ENCODE measurements at regions not wholly inside any gene's neighbourhood (a gene's known extent, or its start where the extent isn't known, plus 50 kb on each side); places are given as distances from the start of the nearest gene placed in this dataset.
"Not testable (repeated sequence)": the region's sequence is repeated elsewhere in the genome, so short reads cannot be mapped to it uniquely, and the experiment has no call there.

DNA sequence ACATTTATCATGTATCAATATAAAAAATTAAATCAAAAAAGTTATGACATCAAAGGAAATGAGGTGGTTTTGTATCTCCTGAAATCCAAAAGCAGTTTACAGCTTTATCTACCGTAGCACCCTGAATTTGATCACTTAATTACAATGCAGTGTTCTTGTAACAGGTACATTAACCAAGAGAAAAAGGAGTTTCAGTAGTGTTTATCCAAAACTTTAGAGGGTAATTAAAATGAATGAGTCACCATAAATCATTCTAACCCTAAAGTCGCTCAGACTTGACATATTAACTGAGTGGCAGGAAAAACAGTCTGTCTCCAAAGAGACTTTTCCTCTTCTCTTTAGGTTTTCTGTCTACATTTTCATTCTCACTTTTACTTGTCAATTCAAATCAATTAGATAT lies 907.6 kb upstream of the EPHA5 start:
- DNase-seq = no peak

DNA sequence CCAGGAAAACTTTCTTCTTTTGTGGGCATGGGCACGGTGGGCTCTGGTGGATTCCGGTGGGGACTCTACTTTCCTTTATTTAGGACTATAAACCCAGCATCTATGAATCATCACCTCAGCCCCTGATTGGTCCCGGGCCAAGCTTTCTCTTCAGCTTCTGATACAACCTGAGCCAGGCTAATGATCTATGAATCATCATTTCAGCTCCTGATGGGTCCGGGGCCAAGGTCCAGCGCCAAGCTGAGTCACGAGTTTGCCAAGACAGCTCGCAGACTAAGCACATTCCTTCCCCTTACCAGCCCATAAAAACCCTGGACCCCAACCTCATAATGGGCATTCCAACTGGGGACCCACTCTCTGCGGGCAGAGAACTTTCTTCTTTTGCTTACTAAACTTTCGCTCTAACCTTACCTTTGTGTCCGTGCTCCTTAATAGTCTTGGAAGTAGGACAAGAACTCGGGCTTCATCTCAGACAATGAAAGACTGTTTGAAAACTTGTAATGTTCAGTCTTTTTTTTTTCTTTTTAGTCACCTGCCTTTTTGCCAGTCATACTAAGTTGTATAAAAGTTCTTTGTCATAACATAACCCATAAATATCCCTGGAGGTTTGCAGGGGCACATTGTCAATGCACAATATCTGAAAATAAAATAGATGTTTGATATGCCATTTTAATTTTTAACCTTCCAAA lies 904.9 kb upstream of the EPHA5 start:
- no peak for DNase-seq

DNA sequence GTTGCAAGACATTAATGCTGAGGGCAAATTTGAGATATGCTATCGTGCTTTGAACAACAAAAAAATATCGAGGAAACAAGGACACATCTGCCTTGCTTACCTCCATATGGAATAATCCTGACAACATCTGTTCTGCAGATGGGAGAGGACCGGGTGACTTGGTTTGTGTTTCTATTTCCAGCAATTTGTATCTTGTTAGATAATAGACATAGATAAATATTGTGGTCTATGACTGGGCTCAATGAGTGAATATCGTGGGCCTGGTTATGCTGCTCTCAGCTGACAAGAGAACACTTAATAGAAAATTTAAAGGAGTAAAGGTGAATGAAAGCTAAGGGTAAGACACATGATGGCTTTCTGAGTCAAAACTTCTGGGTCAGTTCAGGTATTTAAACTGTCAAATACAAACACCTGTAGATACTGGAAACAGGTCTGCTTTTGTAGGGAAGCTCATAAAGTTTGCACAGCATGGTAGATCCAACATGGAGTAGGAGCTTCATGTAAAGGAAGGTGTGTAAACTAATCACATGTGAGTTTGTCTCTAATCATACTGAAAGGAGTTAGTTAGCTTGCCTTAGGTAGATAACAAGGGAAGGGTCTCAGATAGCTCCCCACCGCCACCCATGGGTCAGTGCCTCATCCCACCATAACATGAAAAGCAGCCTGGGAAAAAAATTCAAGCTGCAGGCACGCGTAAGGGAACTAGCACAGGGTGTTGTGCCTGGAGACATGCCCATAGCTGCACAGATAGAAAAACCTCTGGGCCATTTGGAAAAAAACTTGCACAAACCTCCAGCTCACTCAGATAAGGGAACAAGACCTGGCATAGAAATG lies 904.1 kb upstream of the EPHA5 start:
- DNase-seq = no peak

DNA sequence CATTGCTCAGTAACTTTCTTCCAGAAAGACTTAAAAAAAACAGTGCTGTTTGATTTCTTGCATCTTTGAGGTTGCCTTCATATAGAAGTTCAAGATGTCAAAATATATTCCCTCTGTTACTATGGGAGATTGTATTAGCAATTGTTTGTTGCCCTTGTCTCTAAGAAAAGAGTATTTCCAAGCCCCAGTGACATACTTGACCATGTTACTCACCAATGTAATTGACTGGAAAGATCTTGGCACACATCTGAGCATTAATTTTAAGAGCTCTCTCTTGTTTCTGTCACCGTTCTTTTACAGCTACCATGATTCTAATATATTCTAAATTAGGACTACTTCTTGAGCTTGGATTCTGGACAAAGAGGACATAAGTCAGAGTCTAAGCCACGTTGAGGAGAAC lies 902.7 kb upstream of the EPHA5 start:
- DNase-seq = no peak

DNA sequence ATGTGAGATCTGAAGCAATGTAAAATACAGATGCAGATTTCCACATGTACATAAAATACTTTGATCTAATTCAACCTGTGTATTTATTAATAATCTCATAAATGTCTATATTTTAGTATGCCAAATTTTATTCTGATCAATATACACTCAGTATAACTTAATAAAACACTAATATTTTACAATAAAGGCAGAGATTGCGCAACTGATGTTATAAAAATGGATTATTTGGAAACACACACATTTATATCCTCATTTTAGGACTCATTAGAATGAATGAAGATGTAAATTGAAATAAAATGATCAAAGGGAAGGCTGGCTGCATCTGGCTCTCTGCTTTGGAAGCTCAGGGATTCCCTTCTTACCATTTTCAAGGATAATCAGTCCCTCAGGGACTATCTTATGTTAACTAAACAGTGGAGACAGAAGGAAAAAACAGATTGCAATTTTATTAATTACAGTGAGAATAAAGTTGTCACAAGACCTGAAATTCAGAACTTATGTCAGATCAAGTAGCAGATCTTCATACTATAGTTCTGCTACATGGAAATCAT lies 900.9 kb upstream of the EPHA5 start:
- DNase-seq = no peak

DNA sequence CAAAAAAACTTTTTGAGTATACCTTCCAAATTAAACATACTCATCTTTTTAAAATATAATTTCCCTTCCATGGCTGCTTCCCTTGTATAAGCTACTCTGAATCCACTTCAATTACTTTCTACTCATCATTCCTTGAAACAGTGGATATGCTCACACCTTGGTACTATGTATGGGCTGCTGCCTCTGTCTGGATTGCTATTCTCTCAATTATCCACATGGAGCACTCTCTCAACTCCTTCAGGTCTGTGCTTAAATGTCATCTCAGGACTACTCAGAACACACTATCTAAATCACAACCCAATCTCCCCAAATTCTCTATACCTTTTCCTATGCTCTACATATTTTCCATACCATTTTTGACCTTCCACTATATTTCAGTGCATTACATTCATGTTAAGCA lies 898.9 kb upstream of the EPHA5 start:
- DNase-seq = no peak

DNA sequence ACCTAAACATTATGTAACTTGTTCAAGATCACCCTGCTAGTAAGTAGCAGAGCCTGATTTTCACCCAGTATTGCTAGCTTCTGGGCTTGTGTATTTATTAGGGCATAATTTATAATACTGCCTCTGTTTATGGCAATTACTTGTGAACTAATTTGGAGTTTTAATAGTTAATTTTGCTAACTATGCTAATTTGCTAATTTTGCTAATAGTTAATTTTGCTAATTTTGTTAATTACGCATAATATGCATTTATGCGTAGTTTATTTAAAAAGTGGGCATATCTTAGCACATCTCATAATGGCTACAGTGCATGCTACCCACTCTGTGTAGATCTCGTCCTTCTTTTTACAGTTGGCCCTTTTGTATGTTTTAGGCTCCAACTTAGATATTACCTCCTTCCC lies 898.1 kb upstream of the EPHA5 start:
- no peak for DNase-seq

DNA sequence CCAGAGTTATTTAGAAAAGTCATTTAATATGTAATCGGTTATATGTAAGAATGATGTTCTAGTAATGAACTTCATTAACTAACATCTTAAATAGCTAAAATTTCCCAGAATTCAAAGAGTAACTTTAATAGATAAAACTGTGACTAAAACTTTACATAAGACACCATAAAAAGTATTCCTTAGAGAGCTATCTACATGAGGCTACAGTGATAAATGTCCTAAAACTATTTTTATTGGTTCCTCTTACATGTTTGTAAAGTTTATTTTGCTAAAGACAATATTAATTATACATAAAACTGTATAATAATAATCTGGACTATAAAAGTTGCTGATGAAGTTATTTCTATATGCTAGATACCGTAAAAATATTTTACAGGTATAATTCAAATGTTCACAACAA lies 897.7 kb upstream of the EPHA5 start:
- DNase-seq = no peak

DNA sequence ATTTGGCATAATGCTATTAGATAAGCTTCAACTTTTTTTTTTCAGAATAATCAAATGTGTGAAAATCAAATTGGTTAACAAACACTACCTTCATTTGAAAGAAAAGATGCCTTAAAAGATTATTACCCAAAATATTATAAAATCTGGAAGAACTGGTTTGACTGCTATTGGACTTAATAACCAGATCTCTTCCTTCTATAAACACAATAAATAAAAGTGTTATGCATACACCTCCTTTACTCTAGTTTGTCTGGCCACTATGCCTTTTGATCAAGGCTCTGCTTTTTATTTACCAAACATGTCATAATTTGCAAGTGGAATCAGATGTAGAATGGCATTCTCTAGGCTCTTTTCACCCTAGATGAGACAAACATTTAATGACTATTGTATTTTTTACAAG lies 897.3 kb upstream of the EPHA5 start:
- DNase-seq = no peak

DNA sequence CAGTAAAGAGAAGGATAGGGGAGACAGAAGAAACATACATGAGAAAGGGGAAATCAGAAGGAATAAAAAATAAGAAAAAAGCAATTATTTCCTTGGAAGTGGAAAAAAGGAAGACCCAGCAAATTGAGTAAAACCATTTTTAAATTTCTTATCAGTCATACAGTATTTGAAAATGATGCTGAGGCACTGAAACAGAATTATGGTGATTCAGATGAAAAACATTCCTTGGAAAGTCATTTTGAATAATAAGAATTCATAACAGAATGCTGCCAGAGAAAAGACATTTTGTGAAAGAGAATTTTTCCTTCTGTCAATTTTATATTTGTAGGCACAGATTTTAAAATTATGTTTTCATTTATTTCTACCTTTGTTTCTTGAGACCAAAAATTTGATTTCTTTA lies 895.5 kb upstream of the EPHA5 start:
- no peak for DNase-seq

DNA sequence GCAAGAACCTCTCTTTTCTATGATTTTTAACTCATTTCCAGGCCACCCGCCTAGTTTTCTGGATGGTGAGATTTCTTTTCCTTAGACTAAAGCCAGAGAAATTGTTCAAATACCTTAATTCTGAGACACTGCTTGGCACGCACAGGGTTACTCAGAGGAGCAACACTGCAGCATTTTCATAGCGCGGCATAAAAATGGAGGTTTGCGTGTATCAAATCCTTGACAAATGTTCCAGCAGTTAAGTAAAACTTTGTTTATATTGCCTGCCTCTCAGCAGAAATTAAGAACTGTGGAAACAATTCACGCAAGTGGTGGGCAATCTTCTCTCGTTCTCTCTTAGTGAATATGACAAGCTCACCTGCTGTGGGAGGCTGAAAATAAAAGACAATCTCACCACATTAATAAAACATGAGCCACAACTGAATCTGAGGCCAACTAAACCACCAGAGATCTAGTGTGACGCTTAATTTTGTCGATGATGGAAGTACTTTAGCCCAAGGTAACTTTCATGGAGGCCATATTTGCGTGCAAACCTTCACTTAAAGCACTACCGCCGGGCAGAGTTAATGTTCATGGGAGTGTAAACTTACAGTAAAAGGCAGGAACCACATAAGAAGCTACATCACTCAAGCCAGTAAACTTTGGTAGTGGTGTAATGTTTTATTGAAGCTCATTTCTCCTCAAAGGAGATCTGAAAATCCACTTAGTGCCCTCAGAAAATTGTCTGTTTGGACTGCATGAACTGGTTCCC lies 894.8 kb upstream of the EPHA5 start:
- no peak for DNase-seq

DNA sequence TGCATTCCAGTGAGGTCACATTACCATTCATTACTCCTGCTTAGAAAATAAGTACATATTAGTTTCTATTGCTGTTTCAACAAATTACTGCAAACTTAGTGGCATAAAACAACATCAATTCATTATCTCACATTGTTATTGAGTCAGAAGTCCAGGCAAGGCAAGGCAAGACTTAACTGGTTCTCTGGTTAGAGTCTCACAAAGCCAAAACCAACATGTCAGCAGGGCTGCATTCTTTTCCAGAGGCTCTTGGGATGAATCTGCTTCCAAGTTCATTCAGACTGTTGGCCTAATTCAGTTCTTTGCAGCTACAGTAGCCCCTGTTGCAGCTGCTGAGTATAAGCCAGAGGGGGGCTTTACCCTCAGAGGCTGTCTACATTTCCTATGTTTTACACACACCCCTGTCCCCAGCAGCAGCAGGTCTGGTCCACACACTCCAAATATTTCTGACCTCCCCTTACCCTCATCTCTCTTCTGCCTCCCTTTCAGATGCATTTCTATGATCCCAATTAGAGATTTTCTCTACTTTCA lies 892.1 kb upstream of the EPHA5 start:
- DNase-seq = no peak

DNA sequence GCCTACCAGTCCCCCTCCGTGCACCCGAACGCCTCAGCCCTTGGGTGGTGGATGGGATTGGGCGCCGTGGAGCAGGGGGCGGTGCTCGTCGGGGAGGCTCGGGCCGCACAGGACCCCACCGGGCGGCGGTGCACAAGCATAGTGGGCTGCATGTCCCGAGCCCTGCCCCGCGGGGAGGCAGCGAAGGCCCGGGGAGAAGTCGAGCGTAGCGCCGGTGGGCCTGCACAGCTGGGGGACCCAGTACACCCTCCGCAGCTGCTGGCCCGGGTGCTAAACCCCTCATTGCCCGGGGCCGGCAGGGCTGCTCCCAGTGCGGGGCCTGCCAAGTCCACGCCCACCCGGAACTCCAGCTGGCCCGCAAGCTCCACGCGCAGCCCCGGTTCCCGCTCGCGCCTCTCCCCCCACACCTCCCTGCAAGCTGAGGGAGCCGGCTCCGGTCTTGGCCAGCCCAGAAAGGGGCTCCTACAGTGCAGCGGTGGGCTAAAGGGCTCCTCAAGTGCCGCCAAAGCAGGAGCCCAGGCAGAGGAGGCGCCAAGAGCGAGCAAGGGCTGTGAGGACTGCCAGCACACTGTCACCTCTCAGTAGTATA lies 891.3 kb upstream of the EPHA5 start:
- DNase-seq = not testable (repeated sequence)

DNA sequence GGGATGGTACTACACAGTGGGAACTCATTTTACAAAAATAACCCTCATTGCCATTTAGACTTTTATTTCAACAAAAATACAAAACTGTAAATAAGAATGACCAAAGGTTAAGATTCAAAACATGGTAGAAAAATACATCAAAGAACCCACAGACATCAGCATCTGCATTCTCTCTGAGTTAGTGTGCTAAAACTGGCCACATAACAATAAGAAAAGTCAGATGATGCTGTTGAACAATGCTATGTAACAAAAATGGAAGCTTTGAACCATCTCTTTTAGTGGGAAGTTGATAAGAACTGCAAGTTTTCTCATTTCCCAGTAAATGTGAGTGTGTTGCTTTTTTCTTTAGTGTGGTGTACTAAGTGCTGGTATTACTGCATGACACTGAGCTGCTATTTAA lies 888.4 kb upstream of the EPHA5 start:
- no peak for DNase-seq

DNA sequence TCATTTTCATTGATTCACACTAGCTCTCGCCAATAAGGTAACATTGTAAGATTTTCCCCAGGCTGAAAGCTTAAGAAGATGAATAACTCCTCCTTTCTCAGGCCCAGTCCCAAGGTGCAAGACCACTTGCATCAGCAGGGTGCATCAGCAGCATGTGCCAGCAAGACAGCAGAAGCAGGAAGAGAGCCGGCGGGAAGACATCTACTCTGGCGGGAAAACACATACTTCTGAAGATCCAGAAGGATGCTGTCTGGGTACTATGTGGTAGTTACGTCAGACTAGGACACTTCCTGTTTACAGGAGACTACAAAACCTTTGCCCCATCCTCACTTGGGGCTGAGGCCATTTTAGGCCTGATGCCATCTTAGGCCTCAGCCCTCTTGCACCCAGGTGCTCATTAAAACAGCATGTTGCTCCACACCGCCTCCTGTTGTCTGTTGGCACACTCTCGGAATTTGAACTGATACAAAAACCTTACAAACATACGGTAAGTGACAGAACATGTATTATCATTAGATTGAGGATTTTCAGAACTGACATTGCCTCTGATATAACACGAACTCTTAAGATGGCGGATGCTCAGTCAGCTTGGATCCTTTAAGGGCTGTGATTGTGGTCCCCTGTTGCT lies 886.5 kb upstream of the EPHA5 start:
- no peak for DNase-seq

DNA sequence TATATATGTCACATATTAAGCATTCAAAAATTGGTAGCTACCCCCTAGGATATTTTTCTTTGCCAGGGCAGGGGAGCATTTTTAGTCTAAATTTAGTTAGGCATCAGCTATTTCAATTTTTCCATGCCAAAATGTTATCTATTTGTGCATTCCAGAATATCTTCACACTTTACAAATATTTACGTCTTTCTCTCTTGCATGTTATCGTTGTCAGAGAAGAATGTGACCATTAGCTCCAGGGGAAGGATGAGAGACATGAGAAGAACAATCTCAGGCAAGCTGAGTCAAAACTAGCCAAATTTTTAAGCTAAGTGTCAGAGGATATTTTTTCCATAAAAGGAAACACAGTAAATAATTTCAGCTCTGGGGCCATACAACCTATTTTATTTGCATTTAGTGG lies 885.0 kb upstream of the EPHA5 start:
- no peak for DNase-seq

DNA sequence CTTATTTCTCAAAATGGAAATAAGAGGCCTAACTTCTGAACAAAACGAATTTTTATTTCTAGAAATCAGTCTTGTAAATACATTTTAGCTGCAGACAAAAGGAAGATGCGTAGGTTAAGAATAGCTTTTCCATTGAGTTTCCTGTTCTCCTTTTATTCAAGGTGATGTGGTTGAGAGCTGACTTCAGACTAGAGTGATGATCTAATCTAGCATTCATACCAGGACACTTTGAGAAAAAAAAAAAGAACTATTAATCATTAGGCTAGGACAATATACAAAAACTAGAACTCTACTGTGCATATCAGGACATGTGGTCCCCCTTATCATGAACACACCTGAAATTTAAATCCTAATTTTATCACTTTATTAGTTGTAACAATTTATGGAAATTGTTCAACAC lies 884.5 kb upstream of the EPHA5 start:
- no peak for DNase-seq

DNA sequence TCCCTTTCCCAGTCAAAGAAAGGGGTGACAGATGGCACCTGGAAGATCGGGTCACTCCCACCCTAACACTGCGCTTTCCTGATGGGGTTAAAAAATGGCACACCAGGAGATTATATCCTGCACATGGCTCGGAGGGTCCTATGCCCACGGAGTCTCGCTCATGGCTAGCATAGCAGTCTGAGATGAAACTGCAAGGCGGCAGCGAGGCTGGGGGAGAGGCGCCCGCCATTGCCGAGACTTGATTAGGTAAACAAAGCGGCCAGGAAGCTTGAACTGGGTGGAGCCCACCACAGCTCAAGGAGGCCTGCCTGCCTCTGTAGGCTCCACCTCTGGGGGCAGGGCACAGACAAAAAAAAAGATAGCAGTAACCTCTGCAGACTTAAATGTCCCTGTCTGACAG lies 875.0 kb upstream of the EPHA5 start:
- DNase-seq = not testable (repeated sequence)

DNA sequence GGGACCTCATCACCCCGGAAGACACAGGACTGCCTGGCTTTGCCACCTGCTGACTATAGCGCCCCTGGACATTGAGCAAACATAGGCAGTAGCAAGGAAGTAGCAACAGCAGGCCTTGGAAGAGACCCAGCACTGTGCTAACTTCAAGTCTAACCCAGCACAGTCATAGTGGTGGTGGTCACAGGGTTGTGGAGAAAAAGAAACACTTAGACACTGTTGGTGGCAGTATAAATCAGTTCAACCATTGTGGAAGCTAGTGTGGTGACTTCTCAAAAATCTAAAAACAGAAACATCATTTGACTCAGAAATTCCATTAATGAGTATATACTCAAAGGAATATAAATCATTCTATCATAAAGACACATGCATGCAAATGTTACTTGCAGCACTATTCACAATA lies 874.0 kb upstream of the EPHA5 start:
- no peak for DNase-seq

DNA sequence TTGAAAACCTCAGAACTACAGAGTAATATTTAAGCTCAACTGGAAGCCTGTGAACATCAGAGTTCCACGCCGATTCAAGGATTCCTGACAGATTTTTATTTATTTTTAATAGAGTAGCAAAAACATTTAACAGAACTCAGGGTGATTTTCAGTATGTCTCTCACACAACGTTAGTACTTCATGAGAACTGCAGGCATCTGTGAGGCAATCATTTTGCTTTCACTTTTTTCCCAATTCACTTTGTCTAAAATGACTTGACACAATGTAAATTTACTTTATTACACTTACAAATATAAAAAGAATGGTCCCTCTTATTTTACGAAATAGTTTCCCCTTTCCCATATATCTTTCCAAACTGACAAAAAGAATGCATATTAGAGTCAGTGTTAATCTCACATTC lies 869.5 kb upstream of the EPHA5 start:
- no peak for DNase-seq

DNA sequence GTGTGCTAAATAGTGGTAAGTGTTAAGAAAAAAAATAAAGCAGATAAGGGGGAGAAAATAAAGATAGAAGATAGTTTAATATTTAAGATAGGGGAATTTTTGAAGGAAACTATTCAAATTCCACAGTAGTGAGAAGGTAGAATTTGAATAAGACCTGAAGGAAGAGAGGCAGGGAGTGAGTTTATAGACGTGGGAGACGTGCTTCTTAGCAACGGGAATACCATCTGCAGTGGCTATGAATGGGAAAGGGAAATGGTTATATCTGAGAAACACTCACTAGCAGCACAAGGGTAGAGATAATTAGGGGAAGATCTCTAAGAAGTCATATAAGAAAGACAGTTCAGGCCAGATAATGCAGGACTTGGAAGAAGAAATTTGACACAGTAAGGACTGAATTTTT lies 854.5 kb upstream of the EPHA5 start:
- no peak for DNase-seq

DNA sequence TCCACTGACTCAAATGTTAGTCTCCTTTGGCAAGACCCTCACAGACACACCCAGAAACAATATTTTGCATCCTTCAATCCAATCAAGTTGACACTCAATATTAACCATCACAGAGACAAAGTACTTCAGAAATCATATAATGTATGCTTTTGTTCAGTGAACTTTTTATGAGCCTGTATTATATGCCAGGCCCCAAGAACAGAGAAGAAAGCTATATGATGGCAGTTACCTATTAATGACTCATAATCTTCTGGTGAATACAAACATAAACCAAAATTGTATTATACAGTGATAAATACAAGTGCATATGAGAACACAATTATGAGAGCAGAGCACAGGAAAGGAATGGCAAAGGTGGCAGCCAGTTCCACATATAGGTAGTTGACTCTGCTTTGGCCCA lies 852.0 kb upstream of the EPHA5 start:
- DNase-seq = no peak

DNA sequence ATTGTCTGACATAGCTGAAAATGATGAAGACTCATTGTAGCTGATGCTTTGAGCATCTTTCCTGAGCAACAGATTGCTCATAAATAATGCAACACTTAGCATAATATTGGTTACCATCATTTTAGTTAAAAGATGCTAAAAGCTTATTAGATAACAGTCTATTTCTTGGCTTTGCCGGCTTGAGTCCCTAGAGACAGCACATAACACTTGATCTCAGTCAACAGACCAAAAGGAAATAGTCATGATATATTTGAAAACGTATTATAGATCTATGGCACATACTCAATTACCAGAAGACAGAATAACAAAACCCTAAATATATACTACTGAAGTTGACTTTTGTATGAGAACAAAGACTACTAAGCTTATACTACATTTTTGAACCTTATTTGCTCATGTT lies 846.7 kb upstream of the EPHA5 start:
- DNase-seq = no peak
